SK-N-SH (cell line): ENCODE measurements at regions not wholly inside any gene's neighbourhood (a gene's known extent, or its start where the extent isn't known, plus 50 kb on each side); places are given as distances from the start of the nearest gene placed in this dataset.

ENCODE experiments used
- CTCF ChIA-PET: fragments of 300-600, 350-600 bp; formaldehyde crosslinking; extraction: SDS; loops from one replicate; lab custom pipeline; 2021; lab: Yijun Ruan, JAX
- POLR2A ChIA-PET: fragments of 350-600 bp; sonication (Branson Sonifier 250); formaldehyde crosslinking; extraction: SDS; loops from one replicate; lab custom pipeline; 2020; ENCODE audit warnings: antibody characterized with exemption, inconsistent platforms; lab: Yijun Ruan, JAX
- DNase-seq: peaks from one replicate; pipeline ENCODE4 v3.0.0; 2012
- H2AFZ ChIP-seq: fragments of 200-600 bp; sonication (generic); 2 replicates; pipeline ENCODE4 v1.8.1; 2016; ENCODE audit warnings: antibody characterized with exemption, mild to moderate bottlenecking, low read depth
- H3F3A ChIP-seq: fragments of 200-600 bp; sonication (generic); replicated peaks from 2 replicates; pipeline ENCODE3; 2016; ENCODE audit warnings: antibody characterized with exemption, mild to moderate bottlenecking; ENCODE audit not compliant: insufficient read depth
- H3K27ac ChIP-seq, 2 experiments: fragments of 200-500 bp in 1 of 2; fragments of 200-600 bp in 1 of 2; sonication (Bioruptor generic) in 1 of 2; sonication (generic), shearing (Covaris generic) in 1 of 2; 2 replicates each; pipeline versions ENCODE4 v1.5.1 to v1.6.1; 2014 to 2016; ENCODE audit warnings: low read depth in 2 of 2, inconsistent platforms in 1 of 2, low read length in 1 of 2, mild to moderate bottlenecking in 1 of 2, mixed read lengths in 1 of 2
- H3K27me3 ChIP-seq: fragments of 200-600 bp; sonication (generic), shearing (Covaris generic); 2 replicates; pipeline ENCODE4 v1.6.1; 2016; ENCODE audit warnings: mixed run types; ENCODE audit not compliant: insufficient read depth
- H3K36me3 ChIP-seq, 2 experiments: fragments of 200-500 bp in 1 of 2; fragments of 200-600 bp in 1 of 2; sonication (Bioruptor generic) in 1 of 2; sonication (generic) in 1 of 2; replicated peaks in 1 of 2; 2 replicates each; pipeline versions ENCODE3 to v1.5.1; 2014 to 2016; ENCODE audit warnings: low read length in 1 of 2, mild to moderate bottlenecking in 1 of 2; ENCODE audit not compliant: insufficient read depth in 2 of 2, control insufficient read depth in 1 of 2
- H3K4me1 ChIP-seq, 2 experiments: fragments of 200-500 bp in 1 of 2; fragments of 200-600 bp in 1 of 2; sonication (Bioruptor generic) in 1 of 2; sonication (generic), shearing (Covaris generic) in 1 of 2; 2 replicates each; pipeline versions ENCODE4 v1.5.1 to v1.6.1; 2014 to 2016; ENCODE audit warnings: low read depth in 1 of 2, low read length in 1 of 2, mixed run types in 1 of 2; ENCODE audit not compliant: insufficient read depth in 2 of 2, control insufficient read depth in 1 of 2
- H3K4me2 ChIP-seq: fragments of 200-600 bp; sonication (generic), shearing (Covaris generic); 2 replicates; pipeline ENCODE4 v1.6.1; 2017; ENCODE audit warnings: mixed run types
- H3K4me3 ChIP-seq, 2 experiments: fragments of 200-500 bp in 1 of 2; fragments of 200-600 bp in 1 of 2; sonication (Bioruptor generic) in 1 of 2; sonication (generic), shearing (Covaris generic) in 1 of 2; 2 replicates each; pipeline versions ENCODE4 v1.5.1 to v1.8.1; 2014 to 2016; ENCODE audit warnings: low read depth in 2 of 2, inconsistent platforms in 1 of 2, low read length in 1 of 2, mild to moderate bottlenecking in 1 of 2, mixed read lengths in 1 of 2, moderate library complexity in 1 of 2
- H3K79me2 ChIP-seq: fragments of 200-600 bp; sonication (generic); 2 replicates; pipeline ENCODE4 v1.8.1; 2017; ENCODE audit warnings: mild to moderate bottlenecking; ENCODE audit not compliant: insufficient read depth
- H3K9ac ChIP-seq: fragments of 200-600 bp; sonication (generic); 2 replicates; pipeline ENCODE4 v1.6.1; 2017; ENCODE audit warnings: mixed run types
- H3K9me2 ChIP-seq: fragments of 200-600 bp; sonication (generic); 2 replicates; pipeline ENCODE4 v1.6.1; 2017; ENCODE audit warnings: mixed run types
- H3K9me3 ChIP-seq: fragments of 200-600 bp; sonication (generic); 2 replicates; pipeline ENCODE4 v1.6.1; 2017; ENCODE audit warnings: mixed run types, mild to moderate bottlenecking, moderate library complexity
- H4K20me1 ChIP-seq: fragments of 200-600 bp; sonication (generic); 2 replicates; pipeline ENCODE4 v1.6.1; 2017; ENCODE audit warnings: mild to moderate bottlenecking, mixed run types; ENCODE audit not compliant: insufficient read depth
- CTCF ChIP-seq: fragments of 200-600 bp; sonication (generic); IDR thresholded peaks from 2 replicates; pipeline ENCODE4 v1.6.1; 2017; ENCODE audit warnings: antibody characterized with exemption, mild to moderate bottlenecking, moderate library complexity
- ELF1 ChIP-seq: IDR thresholded peaks from 2 replicates; pipeline ENCODE4 v1.4.0; 2012
- EP300 ChIP-seq, 2 experiments: IDR thresholded peaks; 2 replicates each; pipeline versions ENCODE4 v1.4.0 to v1.6.1; 2012; ENCODE audit warnings: borderline replicate concordance in 1 of 2, low read depth in 1 of 2, low read length in 1 of 2
- EZH2phosphoT487 ChIP-seq: fragments of 200-600 bp; sonication (generic); IDR thresholded peaks from 2 replicates; pipeline ENCODE4 v1.6.1; 2017; ENCODE audit warnings: low read depth, mixed run types, mild to moderate bottlenecking, antibody characterized with exemption, moderate library complexity, borderline replicate concordance
- FOSL2 ChIP-seq: IDR thresholded peaks from 2 replicates; pipeline ENCODE4 v1.4.0; 2012; ENCODE audit warnings: low read depth, mild to moderate bottlenecking, moderate library complexity, borderline replicate concordance
- FOXJ3 ChIP-seq: sonication (generic); formaldehyde crosslinking; IDR thresholded peaks from 2 replicates; pipeline ENCODE4 v1.5.1; 2020; ENCODE audit warnings: mild to moderate bottlenecking, missing genetic modification reagents
- GABPA ChIP-seq: IDR thresholded peaks from 2 replicates; pipeline ENCODE4 v1.4.0; 2012; ENCODE audit warnings: low read depth, mild to moderate bottlenecking
- GATA2 ChIP-seq: sonication (generic); formaldehyde crosslinking; IDR thresholded peaks from 2 replicates; pipeline ENCODE4 v1.5.0; 2020; ENCODE audit warnings: mild to moderate bottlenecking, missing genetic modification reagents
- JUND ChIP-seq: IDR thresholded peaks from 2 replicates; pipeline ENCODE4 v1.4.0; 2012
- MXI1 ChIP-seq: IDR thresholded peaks from 2 replicates; pipeline ENCODE4 v1.6.1; 2012; ENCODE audit warnings: mild to moderate bottlenecking, low read depth, low read length, improper control_type of control experiment
- NFIC ChIP-seq: IDR thresholded peaks from 2 replicates; pipeline ENCODE4 v1.4.0; 2012; ENCODE audit warnings: borderline replicate concordance
- NRF1 ChIP-seq: IDR thresholded peaks from 2 replicates; pipeline ENCODE4 v1.6.1; 2012; ENCODE audit warnings: low read depth, mild to moderate bottlenecking, low read length
- POLR2AphosphoS5 ChIP-seq: IDR thresholded peaks from 2 replicates; pipeline ENCODE4 v1.6.1; 2012; ENCODE audit warnings: low read depth, low read length
- RAD21 ChIP-seq: IDR thresholded peaks from 2 replicates; pipeline ENCODE4 v1.6.1; 2012; ENCODE audit warnings: mild to moderate bottlenecking, low read length
- RCOR1 ChIP-seq: fragments of 150-350 bp; IDR thresholded peaks from 2 replicates; pipeline ENCODE4 v1.6.1; 2017; ENCODE audit warnings: antibody characterized with exemption, low read length
- SIN3A ChIP-seq: IDR thresholded peaks from 2 replicates; pipeline ENCODE4 v1.6.1; 2012; ENCODE audit warnings: low read depth, mild to moderate bottlenecking, low read length, moderate library complexity, borderline replicate concordance
- SMC3 ChIP-seq: IDR thresholded peaks from 2 replicates; pipeline ENCODE4 v1.6.1; 2012; ENCODE audit warnings: low read depth, low read length, improper control_type of control experiment
- TAF1 ChIP-seq: IDR thresholded peaks from 2 replicates; pipeline ENCODE4 v1.6.1; 2012; ENCODE audit warnings: low read depth, mild to moderate bottlenecking, low read length, moderate library complexity, borderline replicate concordance
- TCF12 ChIP-seq: IDR thresholded peaks from 2 replicates; pipeline ENCODE4 v1.4.0; 2012
- TEAD4 ChIP-seq: IDR thresholded peaks from 2 replicates; pipeline ENCODE4 v1.4.0; 2012; ENCODE audit warnings: mild to moderate bottlenecking, borderline replicate concordance; ENCODE audit not compliant: insufficient read depth
- USF2 ChIP-seq: fragments of 150-350 bp; IDR thresholded peaks from 2 replicates; pipeline ENCODE4 v1.6.1; 2017; ENCODE audit warnings: antibody characterized with exemption, low read length, low read depth, borderline replicate concordance
- WGBS: methylation state at CpG from one replicate; pipeline ENCODE4 v1.1.6; 2017; ENCODE audit warnings: low lambda C conversion rate; 5-methylcytosine and 5-hydroxymethylcytosine counted together

- Histone ChIP-seq H3K9me3 (no peaks in the 10 kb centered on the region), H3K36me3 (no peaks in the 10 kb centered on the region), H3K27me3 (no peaks in the 10 kb centered on the region), H3F3A (no peaks in the 10 kb centered on the region), H4K20me1 (no peaks in the 10 kb centered on the region), H3K9me2 (no peaks in the 10 kb centered on the region)
- POLR2A ChIA-PET: no interaction called here
- WGBS: 32% methylated on average over 2 of the region's 7 CpGs
- TF ChIP-seq ELF1 (no peak), POLR2AphosphoS5 (no peak), CTCF (no peak), GABPA (no peak), SMC3 (no peak), EP300 (IDR thresholded peaks at IDR 0.05; ENCODE audit: borderline replicate concordance in 1 of 2, low read depth in 1 of 2, low read length in 1 of 2) (no peak), NRF1 (no peak), MXI1 (no peak), FOXJ3 (no peak), TCF12 (no peak)
- TF ChIP-seq, all 33 proteins: peak for 0
- CTCF ChIA-PET: no interaction called here
- H3K9ac ChIP-seq: no peak overlapping the region
- no peak overlapping the region for H3K4me2 ChIP-seq
- H3K4me1 ChIP-seq: no peaks in the 10 kb centered on the region
- H3K27ac ChIP-seq: no peak overlapping the region
- no peak overlapping the region for H3K4me3 ChIP-seq
- H2AFZ ChIP-seq: no peak overlapping the region
- H3K79me2 ChIP-seq: no peaks in the 10 kb centered on the region
- DNase-seq: no peak
Observed at GRCh38 chr11:133715602-133716001, 129.7 kb downstream of the SPATA19 start.

GRCh38 chr11:133714471-133715375 is 130.6 kb downstream of the SPATA19 start:
- Histone ChIP-seq H3K4me2 (no peak overlapping the region), H3K9ac (no peak overlapping the region), H3K27ac (no peak overlapping the region), H3K36me3 (no peaks in the 10 kb centered on the region), H3K4me3 (no peak overlapping the region), H3F3A (no peaks in the 10 kb centered on the region)
- DNase-seq: no peak
- 26% methylated on average over 16 of the region's 16 CpGs for WGBS
- POLR2A ChIA-PET: no interaction called here
- TF ChIP-seq TAF1 (no peak), RCOR1 (no peak), FOSL2 (no peak), MXI1 (no peak), JUND (no peak), EZH2phosphoT487 (no peak), RAD21 (no peak), NFIC (no peak), GATA2 (CRISPR knock-in tag) (no peak), TEAD4 (no peak), SIN3A (no peak), USF2 (no peak)
- TF ChIP-seq, all 33 proteins: peak for 0
- Histone ChIP-seq H3K4me1 (no peaks in the 10 kb centered on the region), H3K9me2 (no peaks in the 10 kb centered on the region), H3K9me3 (no peaks in the 10 kb centered on the region), H2AFZ (no peak overlapping the region), H4K20me1 (no peaks in the 10 kb centered on the region), H3K27me3 (no peaks in the 10 kb centered on the region), H3K79me2 (no peaks in the 10 kb centered on the region)
- CTCF ChIA-PET: no interaction called here
